Neutrophil (primary cell): ENCODE measurements at regions not wholly inside any gene's neighbourhood (a gene's known extent, or its start where the extent isn't known, plus 50 kb on each side); places are given as distances from the start of the nearest gene placed in this dataset.

Experiments
- H3K27ac ChIP-seq: fragments of 200-600 bp; sonication (generic); 2 replicates; pipeline ENCODE4 v1.5.1; 2016; ENCODE audit warnings: mild to moderate bottlenecking, moderate library complexity
- H3K27me3 ChIP-seq: fragments of 200-600 bp; sonication (generic); 2 replicates; pipeline ENCODE4 v1.6.0; 2016; ENCODE audit warnings: mild to moderate bottlenecking
- H3K36me3 ChIP-seq: fragments of 200-600 bp; sonication (generic); 2 replicates; pipeline ENCODE4 v1.5.1; 2017
- H3K4me1 ChIP-seq, 2 experiments: fragments of 200-600 bp in 1 of 2; sonication (generic) in 1 of 2; 1 replicate in 1 of 2; 2 replicates in 1 of 2; pipeline versions ENCODE4 v1.5.1 to v1.6.1; 2013 to 2016; ENCODE audit warnings: low read depth in 1 of 2, low read length in 1 of 2, mild to moderate bottlenecking in 1 of 2, moderate library complexity in 1 of 2; ENCODE audit not compliant: control insufficient read depth in 1 of 2, insufficient read depth in 1 of 2
- H3K4me3 ChIP-seq, 2 experiments: fragments of 200-600 bp in 1 of 2; sonication (generic) in 1 of 2; 1 replicate in 1 of 2; 2 replicates in 1 of 2; pipeline ENCODE4 v1.5.1; 2013 to 2016; ENCODE audit warnings: low read depth in 1 of 2, low read length in 1 of 2, mild to moderate bottlenecking in 1 of 2, moderate library complexity in 1 of 2
- H3K9me3 ChIP-seq: fragments of 200-600 bp; sonication (generic); 2 replicates; pipeline ENCODE4 v1.5.1; 2016
- CTCF ChIP-seq: fragments of 200-600 bp; sonication (generic); IDR thresholded peaks from 2 replicates; pipeline ENCODE4 v1.5.1; 2016; ENCODE audit warnings: antibody characterized with exemption

GRCh38 chr18:46311491-46311890 is 207.3 kb downstream of the HAUS1 start:
- Histone ChIP-seq H3K9me3 (no peaks in the 10 kb centered on the region), H3K27me3 (peaks cover 16% of the 10 kb centered on the region), H3K4me3 (no peak overlapping the region), H3K27ac (no peak overlapping the region), H3K4me1 (no peaks in the 10 kb centered on the region), H3K36me3 (no peaks in the 10 kb centered on the region)
- no peak for TF ChIP-seq CTCF

- no peak for TF ChIP-seq CTCF
Measured at GRCh38 chr18:46312221-46312620, 208.0 kb downstream of the HAUS1 start.

GRCh38 chr18:46313521-46313920 is 209.3 kb downstream of the HAUS1 start:
- Histone ChIP-seq H3K36me3 (no peaks in the 10 kb centered on the region), H3K4me3 (no peak overlapping the region), H3K27ac (no peak overlapping the region), H3K27me3 (no peaks in the 10 kb centered on the region), H3K4me1 (no peaks in the 10 kb centered on the region), H3K9me3 (no peaks in the 10 kb centered on the region)
- TF ChIP-seq CTCF: no peak

More at GRCh38 chr18:46312221-46312620, 208.0 kb downstream of the HAUS1 start:
- Histone ChIP-seq H3K36me3 (no peaks in the 10 kb centered on the region), H3K27me3 (peaks cover 9% of the 10 kb centered on the region), H3K4me3 (no peak overlapping the region), H3K4me1 (no peaks in the 10 kb centered on the region), H3K27ac (no peak overlapping the region), H3K9me3 (no peaks in the 10 kb centered on the region)

- H3K36me3 ChIP-seq: no peaks in the 10 kb centered on the region
- H3K4me3 ChIP-seq: no peak overlapping the region
- no peaks in the 10 kb centered on the region for H3K9me3 ChIP-seq
- no peak overlapping the region for H3K27ac ChIP-seq
- H3K4me1 ChIP-seq: no peaks in the 10 kb centered on the region
- H3K27me3 ChIP-seq: no peaks in the 10 kb centered on the region
- TF ChIP-seq CTCF: no peak
Measured at GRCh38 chr18:46314011-46314410, 209.8 kb downstream of the HAUS1 start.

GRCh38 chr18:46315161-46315560 is 211.0 kb downstream of the HAUS1 start:
- no peaks in the 10 kb centered on the region for H3K27me3 ChIP-seq
- no peak for TF ChIP-seq CTCF
- no peaks in the 10 kb centered on the region for H3K36me3 ChIP-seq
- no peak overlapping the region for H3K27ac ChIP-seq
- H3K4me3 ChIP-seq: no peak overlapping the region
- no peaks in the 10 kb centered on the region for H3K9me3 ChIP-seq
- no peaks in the 10 kb centered on the region for H3K4me1 ChIP-seq

GRCh38 chr18:46318356-46318755 is 214.2 kb downstream of the HAUS1 start:
- H3K27me3 ChIP-seq: no peaks in the 10 kb centered on the region
- TF ChIP-seq CTCF: no peak
- no peaks in the 10 kb centered on the region for H3K9me3 ChIP-seq
- H3K4me1 ChIP-seq: no peaks in the 10 kb centered on the region
- H3K36me3 ChIP-seq: no peaks in the 10 kb centered on the region
- H3K4me3 ChIP-seq: no peak overlapping the region
- H3K27ac ChIP-seq: no peak overlapping the region
